GM12892 (cell line): ENCODE measurements at regions not wholly inside any gene's neighbourhood (a gene's known extent, or its start where the extent isn't known, plus 50 kb on each side); places are given as distances from the start of the nearest gene placed in this dataset.

Experiments used
- POLR2A ChIP-seq: IDR thresholded peaks from 2 replicates; pipeline ENCODE4 v1.6.1; 2011; ENCODE audit warnings: low read depth, low read length, control low read depth
- POLR2AphosphoS5 ChIP-seq: IDR thresholded peaks from 2 replicates; pipeline ENCODE4 v1.6.1; 2011; ENCODE audit warnings: low read depth, low read length, control low read depth
- TAF1 ChIP-seq: IDR thresholded peaks from 2 replicates; pipeline ENCODE4 v1.6.1; 2011; ENCODE audit warnings: low read depth, mild to moderate bottlenecking, control low read depth, low read length, borderline replicate concordance

- TF ChIP-seq POLR2AphosphoS5 (no peak), TAF1 (no peak), POLR2A (no peak)
These were observed 237.3 kb downstream of the BCL11B start for GRCh38 chr14:99034711-99035171.
